ENCODE measurements at regions not wholly inside any gene's neighbourhood (a gene's known extent, or its start where the extent isn't known, plus 50 kb on each side); places are given as distances from the start of the nearest gene placed in this dataset.

GRCh38 chr6:10146715-10147451, 268.0 kb downstream of the TFAP2A start:
- TF ChIP-seq FOXK2 (IDR thresholded peaks at IDR 0.05) (no peak), RFX5 (IDR thresholded peaks at IDR 0.05; ENCODE audit: low read depth, low read length) (no peak), ZNF224 (CRISPR knock-in tag; IDR thresholded peaks at IDR 0.05) (no peak), POLR2AphosphoS5 (IDR thresholded peaks at IDR 0.05; ENCODE audit: low read depth, low read length) (no peak), ZBTB26 (CRISPR knock-in tag; IDR thresholded peaks at IDR 0.05; ENCODE audit: borderline replicate concordance) (no peak)

All from HepG2 (cell line).